ENCODE measurements at regions not wholly inside any gene's neighbourhood (a gene's known extent, or its start where the extent isn't known, plus 50 kb on each side); places are given as distances from the start of the nearest gene placed in this dataset.

GRCh38 chr18:64653068-64653467 lies 504.2 kb upstream of the LINC00305 start:
- TF ChIP-seq POLR2A (IDR thresholded peaks at IDR 0.05; ENCODE audit: extremely low read depth, insufficient read length): no peak
- TF ChIP-seq MAX (IDR thresholded peaks at IDR 0.05; ENCODE audit: low read depth, low read length): no peak
